ENCODE measurements at regions not wholly inside any gene's neighbourhood (a gene's known extent, or its start where the extent isn't known, plus 50 kb on each side); places are given as distances from the start of the nearest gene placed in this dataset.
"Not testable (repeated sequence)": the region's sequence is repeated elsewhere in the genome, so short reads cannot be mapped to it uniquely, and the experiment has no call there.

- no peak for DNase-seq (ENCODE audit: extremely low read depth, low read depth)
Measured at GRCh38 chr1:203401199-203401877, 50.4 kb upstream of the FMOD start.

- DNase-seq (ENCODE audit: extremely low read depth, low read depth): no peak
Measured at GRCh38 chr1:203402152-203402551, 51.2 kb upstream of the FMOD start.

- peak; percentile 6 for DNase-seq (ENCODE audit: extremely low read depth, low read depth)
Measured at GRCh38 chr1:203402629-203403337, 51.9 kb upstream of the FMOD start.

DNA sequence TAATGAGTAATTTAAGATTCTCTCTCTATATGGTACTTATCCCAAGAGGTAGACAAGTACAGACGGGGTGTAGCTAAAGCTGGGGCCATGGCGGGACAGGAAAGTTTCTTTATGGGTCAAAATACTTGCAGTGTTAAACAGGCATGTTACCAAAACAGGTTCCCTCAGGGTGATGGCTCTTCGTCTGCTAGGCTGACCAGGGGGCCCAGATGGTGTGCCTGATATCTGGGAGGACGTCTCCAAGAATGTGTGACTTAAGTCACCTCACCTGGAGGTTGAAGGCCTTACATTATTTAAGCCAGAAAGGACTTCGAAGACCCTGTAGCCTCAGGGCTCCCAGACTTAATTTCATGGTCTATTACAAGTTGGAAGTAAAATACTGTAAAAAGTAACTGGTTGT is 52.7 kb upstream of the FMOD start:
- no peak for DNase-seq (ENCODE audit: extremely low read depth, low read depth)

- no peak for DNase-seq (ENCODE audit: extremely low read depth, low read depth)
Measured at GRCh38 chr1:203404546-203404945, 53.6 kb upstream of the FMOD start.

GRCh38 chr1:203405703-203406438 is 54.9 kb upstream of the FMOD start:
- no peak for DNase-seq (ENCODE audit: extremely low read depth, low read depth)

DNA sequence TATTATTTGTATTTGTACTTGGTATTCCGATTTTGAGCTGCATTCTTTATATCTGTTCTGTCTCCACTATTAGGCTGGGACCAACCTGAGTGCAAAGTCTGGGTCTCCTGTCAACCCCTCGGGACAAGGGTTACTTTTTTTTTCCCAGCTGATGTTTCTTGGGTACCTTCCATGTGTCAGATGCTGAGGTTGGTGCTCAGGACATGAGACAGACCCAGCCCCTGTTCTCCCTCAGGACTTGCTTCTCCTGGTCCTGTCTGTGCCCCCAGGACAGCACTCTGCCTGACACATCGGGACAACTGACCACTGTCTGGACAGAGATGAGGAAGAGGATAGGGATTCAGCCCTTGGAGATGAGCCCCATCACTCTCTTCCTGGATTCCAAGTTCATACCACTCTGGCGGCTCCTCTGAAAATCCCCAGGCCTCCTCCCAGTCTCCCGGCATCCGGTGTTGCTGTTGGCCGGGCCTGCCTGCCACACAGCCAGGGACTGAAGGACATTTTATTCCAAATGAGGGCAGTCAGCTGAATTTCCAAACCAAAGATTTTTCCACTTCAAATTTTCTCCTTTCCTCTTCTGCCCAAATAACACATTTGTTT is 55.6 kb upstream of the FMOD start:
- DNase-seq (ENCODE audit: extremely low read depth, low read depth): no peak

DNA sequence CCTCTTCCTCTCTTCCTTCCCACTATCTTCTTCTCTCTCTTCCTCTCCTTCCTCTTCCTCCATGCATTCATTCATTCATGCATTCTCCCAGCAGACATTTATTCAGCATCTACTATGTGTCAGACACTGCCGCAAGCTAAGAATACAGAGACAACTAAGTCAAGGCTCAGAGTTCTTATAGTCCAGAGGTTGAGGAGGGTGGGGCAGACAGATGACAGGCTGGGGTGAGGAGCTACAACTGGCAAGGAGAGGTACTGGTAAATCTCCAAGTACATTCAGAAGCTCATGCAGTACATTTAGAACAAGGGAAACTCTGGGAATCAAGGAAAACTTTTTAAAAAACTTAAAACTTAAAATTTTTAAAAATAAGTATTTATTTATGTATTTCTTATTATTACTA is 56.4 kb upstream of the FMOD start:
- DNase-seq (ENCODE audit: extremely low read depth, low read depth): no peak

DNA sequence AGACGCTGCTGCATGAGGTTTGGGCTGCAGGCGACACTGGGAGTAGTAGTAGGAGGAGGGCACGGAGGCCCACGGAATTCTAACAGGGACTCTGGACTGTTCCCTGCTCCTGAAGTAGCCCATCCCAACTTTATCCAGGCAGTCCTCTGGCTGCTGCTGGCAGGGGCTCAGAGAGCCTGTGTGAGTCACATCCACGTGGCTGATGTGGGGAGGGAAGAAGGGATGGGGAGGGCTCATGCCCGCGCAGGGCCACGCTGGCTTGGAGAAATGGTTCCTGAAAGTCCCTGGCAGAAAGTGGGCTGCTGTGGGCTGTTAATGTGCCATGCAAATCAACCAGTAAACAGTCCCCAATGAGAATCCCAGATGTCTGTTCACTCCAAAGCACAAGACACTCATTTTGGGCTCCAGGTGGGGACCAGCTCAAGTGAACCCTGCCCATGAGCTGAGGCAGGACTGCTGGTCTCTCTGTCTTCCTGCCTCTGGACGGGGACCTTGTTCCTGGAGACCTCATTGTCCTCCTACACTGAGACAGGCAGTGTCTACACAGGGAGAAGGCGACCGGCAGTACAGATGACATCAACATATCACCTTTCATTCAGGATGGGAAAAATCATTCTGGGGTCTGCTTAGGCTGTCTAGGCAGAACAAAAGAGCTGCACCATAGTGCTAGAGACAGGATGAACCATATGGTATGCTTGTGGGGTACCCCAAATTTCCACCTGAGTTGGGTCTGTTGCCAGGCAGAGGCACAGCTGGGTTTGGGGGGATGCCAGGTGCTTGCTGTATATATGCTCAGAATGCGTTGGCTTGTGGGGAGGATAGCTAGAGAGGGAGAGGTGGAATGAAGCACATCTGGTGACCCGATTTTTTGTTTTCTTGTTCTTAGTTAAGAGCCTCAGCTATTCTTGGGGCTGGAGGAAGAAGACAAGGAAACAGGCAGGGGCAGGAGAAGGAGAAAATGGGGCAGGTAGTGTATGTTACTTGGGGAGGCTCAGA is 57.9 kb upstream of the FMOD start:
- DNase-seq (ENCODE audit: extremely low read depth, low read depth): no peak

GRCh38 chr1:203410182-203410900 is 59.4 kb upstream of the FMOD start:
- no peak for DNase-seq (ENCODE audit: extremely low read depth, low read depth)

DNA sequence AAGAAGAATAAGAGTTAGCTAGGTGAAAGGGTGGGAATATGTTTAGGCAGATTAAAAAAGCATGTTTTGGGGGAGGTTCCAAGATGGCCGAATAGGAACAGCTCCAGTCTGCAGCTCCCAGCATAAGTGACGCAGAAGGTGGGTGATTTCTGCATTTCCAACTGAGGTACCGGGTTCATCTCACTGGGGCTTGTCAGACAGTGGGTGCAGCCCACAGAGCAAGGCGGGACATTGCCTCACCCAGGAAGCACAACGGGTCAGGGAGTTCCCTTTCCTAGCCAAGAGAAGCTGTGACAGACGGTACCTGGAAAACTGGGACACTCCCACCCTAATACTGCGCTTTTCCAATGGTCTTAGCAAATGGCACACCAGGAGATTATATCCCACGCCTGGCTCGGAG is 60.5 kb upstream of the FMOD start:
- DNase-seq (ENCODE audit: extremely low read depth, low read depth): not testable (repeated sequence)

- no peak for DNase-seq (ENCODE audit: extremely low read depth, low read depth)
Measured at GRCh38 chr1:203419558-203419957, 56.0 kb upstream of the PRELP start.

DNA sequence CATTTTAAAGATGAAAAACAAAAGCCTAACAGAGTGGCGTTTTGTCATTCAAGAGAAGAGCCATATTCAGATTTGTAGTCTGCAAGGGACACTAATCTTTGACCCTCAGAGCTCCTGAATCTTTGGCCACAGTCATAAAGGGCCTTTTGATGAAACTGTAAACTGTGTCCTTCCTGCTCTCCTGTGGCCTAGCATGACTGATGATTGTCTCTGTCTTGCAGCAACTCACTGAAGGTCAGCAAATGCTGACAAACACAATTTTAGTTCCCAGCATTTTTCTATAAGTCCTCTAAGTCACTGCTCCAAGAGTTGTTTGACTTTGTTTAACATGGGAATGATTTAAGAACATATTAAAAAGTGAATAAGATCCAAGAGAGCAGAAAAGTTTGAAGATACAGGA is 55.3 kb upstream of the PRELP start:
- DNase-seq (ENCODE audit: extremely low read depth, low read depth): no peak

GRCh38 chr1:203421246-203421645 is 54.4 kb upstream of the PRELP start:
- no peak for DNase-seq (ENCODE audit: extremely low read depth, low read depth)

DNA sequence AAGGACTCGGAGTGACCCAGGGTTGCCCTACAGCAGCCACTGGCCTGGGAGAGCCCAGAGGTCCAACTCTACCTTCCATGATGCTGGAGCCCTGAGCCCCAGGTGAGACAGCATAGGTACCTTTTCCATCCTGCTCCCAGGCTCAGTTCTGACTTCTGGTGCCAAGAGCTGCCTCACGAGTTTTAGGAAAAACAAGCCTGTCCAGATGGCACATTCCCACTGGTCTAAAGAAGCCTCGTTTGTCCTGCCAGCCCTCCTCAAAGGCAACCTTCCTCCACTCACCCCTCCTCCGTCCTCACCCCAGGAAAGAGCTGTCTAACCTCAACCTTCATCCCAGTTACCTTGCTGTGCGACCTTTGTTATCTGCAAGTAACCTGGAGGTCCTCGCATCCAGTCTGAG is 53.5 kb upstream of the PRELP start:
- no peak for DNase-seq (ENCODE audit: extremely low read depth, low read depth)

GRCh38 chr1:203422656-203423055 is 53.0 kb upstream of the PRELP start:
- no peak for DNase-seq (ENCODE audit: extremely low read depth, low read depth)

DNA sequence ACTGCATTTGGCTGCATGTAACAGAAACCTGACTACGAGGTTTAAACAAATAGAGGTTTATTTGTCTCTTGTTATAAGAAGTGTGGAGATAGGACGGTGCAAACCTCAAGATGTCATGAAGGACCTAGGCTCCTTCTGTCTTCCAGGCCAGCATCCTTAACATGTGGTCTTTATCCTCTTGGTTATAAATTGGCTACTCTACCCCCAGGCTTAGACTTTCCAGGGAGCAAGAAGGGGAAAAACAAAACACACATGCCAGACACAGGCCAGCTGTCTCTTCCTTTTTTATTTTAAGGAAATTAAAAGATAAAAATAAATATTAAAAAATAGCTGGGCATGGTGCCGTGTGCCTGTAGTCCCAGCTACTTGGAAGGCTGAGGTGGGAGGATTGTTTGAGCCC is 51.3 kb upstream of the PRELP start:
- DNase-seq (ENCODE audit: extremely low read depth, low read depth): no peak

DNA sequence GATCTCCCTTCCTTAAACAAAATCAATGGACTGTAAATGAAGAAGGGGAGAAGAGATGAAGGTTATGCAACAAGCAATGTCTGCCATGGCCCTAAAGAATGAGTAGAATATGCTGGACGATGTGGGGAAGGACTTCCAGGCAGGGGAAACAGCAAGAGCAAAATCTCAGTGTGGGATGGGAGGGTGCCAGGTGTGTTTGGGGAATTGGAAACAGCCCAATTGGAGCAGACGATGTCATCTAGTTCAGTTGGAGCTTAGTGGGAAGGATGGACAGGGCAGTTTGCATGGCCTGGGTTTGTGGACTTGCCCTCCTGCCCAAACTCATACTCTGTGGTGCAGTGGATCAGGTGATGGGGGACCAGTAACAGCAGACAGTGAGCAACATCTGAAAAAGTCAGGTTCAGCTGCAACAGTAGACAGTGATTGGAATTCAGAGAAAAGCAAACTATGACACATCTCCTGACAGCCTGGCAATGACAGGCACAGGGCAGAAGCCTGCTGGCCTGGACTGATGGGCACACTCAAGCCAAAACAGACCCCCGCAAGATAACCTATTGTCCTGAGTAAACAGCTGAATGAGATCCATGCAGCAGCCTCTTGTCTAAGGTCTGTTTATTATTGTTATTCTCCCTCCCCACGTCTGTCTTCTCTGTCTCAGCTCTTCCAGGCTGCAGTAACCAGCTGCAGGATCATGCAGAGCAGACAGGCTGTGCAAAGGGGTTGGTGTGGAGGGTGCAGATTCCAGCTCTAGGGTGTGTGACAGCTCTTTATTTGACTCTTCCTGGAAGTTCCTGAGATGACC is 50.5 kb upstream of the PRELP start:
- no peak for DNase-seq (ENCODE audit: extremely low read depth, low read depth)

DNA sequence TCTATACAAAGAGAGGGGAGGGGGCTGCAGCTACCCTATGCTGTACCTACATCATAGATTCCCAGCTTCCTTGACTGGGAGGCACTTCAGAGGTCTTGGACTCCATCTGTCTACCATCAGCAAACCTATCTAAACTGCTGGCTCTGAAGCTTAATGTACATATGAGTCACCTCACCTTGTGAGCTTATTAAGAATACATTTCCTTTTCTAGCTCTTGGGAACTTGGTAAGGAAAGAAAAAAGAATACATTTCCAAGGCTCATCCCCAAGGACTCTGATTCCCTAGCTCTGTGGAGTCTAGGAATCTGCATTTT is 50.0 kb upstream of the PRELP start:
- DNase-seq (ENCODE audit: extremely low read depth, low read depth): no peak

Data from NCI-H460 (cell line).